Endothelial cell of umbilical vein (primary cell): ENCODE measurements at regions not wholly inside any gene's neighbourhood (a gene's known extent, or its start where the extent isn't known, plus 50 kb on each side); places are given as distances from the start of the nearest gene placed in this dataset.

Experiments
- BruUV-seq: library from RNA; stranded (reverse); fragments of 400-500 nt; replicated peaks from 2 replicates; lab custom pipeline; 2021; lab: Mats Ljungman, UMichigan
- CTCF ChIA-PET: fragments of 300-600, 350-600 bp; sonication (Branson Sonifier 250); formaldehyde crosslinking; loops from one replicate; lab custom pipeline; 2021; ENCODE audit warnings: antibody characterized with exemption, inconsistent platforms; lab: Charles Lee
- POLR2A ChIA-PET: fragments of 300-600, 350-600 bp; sonication (Branson Sonifier 250); formaldehyde crosslinking; loops from one replicate; lab custom pipeline; 2021; ENCODE audit warnings: antibody characterized with exemption, inconsistent platforms; lab: Charles Lee
- DNase-seq: peaks from one replicate; pipeline ENCODE4 v3.0.0-alpha.2; 2011; ENCODE audit warnings: low read depth, low spot score
- FAIRE-seq: peaks from 2 replicates; lab custom pipeline; 2011; peaks lifted over from hg19 to GRCh38; lab: Jason Lieb, UNC
- H2AFZ ChIP-seq: 2 replicates; pipeline ENCODE4 v1.6.0; 2012; ENCODE audit warnings: low read depth, low read length, control low read depth, inconsistent platforms
- H3K27ac ChIP-seq: 2 replicates; pipeline ENCODE4 v1.5.1; 2011; ENCODE audit warnings: low read depth, mild to moderate bottlenecking, control low read depth, low read length, moderate library complexity; ENCODE audit not compliant: insufficient read depth
- H3K27me3 ChIP-seq, 2 experiments: 2 replicates each; pipeline versions ENCODE4 v1.6.0 to v1.6.1; 2011; ENCODE audit warnings: low read length in 2 of 2, mixed read lengths in 1 of 2; ENCODE audit not compliant: control insufficient read depth in 2 of 2, insufficient read depth in 2 of 2
- H3K36me3 ChIP-seq, 2 experiments: 2 replicates in 1 of 2; 3 replicates in 1 of 2; pipeline ENCODE4 v1.5.1; 2011; ENCODE audit warnings: low read length in 2 of 2, mild to moderate bottlenecking in 1 of 2, moderate library complexity in 1 of 2; ENCODE audit not compliant: control insufficient read depth in 2 of 2, insufficient read depth in 2 of 2; ENCODE audit errors: extremely low read depth in 1 of 2
- H3K4me1 ChIP-seq: 3 replicates; pipeline ENCODE4 v1.5.1; 2011; ENCODE audit warnings: mild to moderate bottlenecking, low read length; ENCODE audit not compliant: control insufficient read depth, insufficient read depth; ENCODE audit errors: extremely low read depth
- H3K4me2 ChIP-seq: 2 replicates; pipeline ENCODE4 v1.6.1; 2011; ENCODE audit warnings: low read length, control low read depth, mixed read lengths; ENCODE audit not compliant: insufficient read depth
- H3K4me3 ChIP-seq, 3 experiments: fragments of 200-600 bp in 1 of 3; sonication (generic), shearing (Covaris generic) in 1 of 3; replicated peaks in 1 of 3; 2 replicates each; pipeline ENCODE4 v1.5.1; 2011 to 2016; ENCODE audit warnings: control low read depth in 3 of 3, low read length in 3 of 3, mild to moderate bottlenecking in 2 of 3, inconsistent platforms in 1 of 3, low read depth in 1 of 3, moderate library complexity in 1 of 3; ENCODE audit not compliant: insufficient read depth in 1 of 3
- H3K79me2 ChIP-seq: 2 replicates; pipeline ENCODE4 v1.6.0; 2012; ENCODE audit warnings: low read length, inconsistent platforms; ENCODE audit not compliant: control insufficient read depth, insufficient read depth
- H3K9ac ChIP-seq: replicated peaks from 2 replicates; pipeline ENCODE3; 2011; ENCODE audit warnings: low read length, control low read depth; ENCODE audit not compliant: insufficient read depth; ENCODE audit errors: extremely low read depth
- H3K9me1 ChIP-seq: replicated peaks from 3 replicates; pipeline ENCODE4 v1.6.0; 2011; ENCODE audit warnings: mild to moderate bottlenecking, low read length; ENCODE audit not compliant: control insufficient read depth, insufficient read depth; ENCODE audit errors: extremely low read depth
- H3K9me3 ChIP-seq: replicated peaks from 2 replicates; pipeline ENCODE4 v1.5.1; 2012; ENCODE audit warnings: low read length, inconsistent platforms; ENCODE audit not compliant: control insufficient read depth, insufficient read depth
- H4K20me1 ChIP-seq: replicated peaks from 2 replicates; pipeline ENCODE3; 2011; ENCODE audit warnings: mild to moderate bottlenecking, low read length; ENCODE audit not compliant: control insufficient read depth, insufficient read depth; ENCODE audit errors: extremely low read depth
- EZH2 ChIP-seq: IDR thresholded peaks from 2 replicates; pipeline ENCODE4 v1.6.1; 2012; ENCODE audit warnings: borderline replicate concordance, low read depth, mild to moderate bottlenecking, moderate library complexity, low read length, inconsistent platforms; ENCODE audit not compliant: severe bottlenecking
- FOS ChIP-seq: IDR thresholded peaks from 2 replicates; pipeline ENCODE4 v1.6.1; 2011; ENCODE audit warnings: mild to moderate bottlenecking, low read length, moderate library complexity, borderline replicate concordance; ENCODE audit not compliant: insufficient read depth
- GATA2 ChIP-seq: IDR thresholded peaks from 2 replicates; pipeline ENCODE4 v1.7.0; 2011; ENCODE audit warnings: low read depth, mild to moderate bottlenecking, moderate library complexity, mixed read lengths, low read length; ENCODE audit not compliant: insufficient read length, insufficient read depth
- JUN ChIP-seq: IDR thresholded peaks from 2 replicates; pipeline ENCODE4 v1.6.1; 2011; ENCODE audit warnings: borderline replicate concordance, low read depth; ENCODE audit not compliant: insufficient read length, insufficient read depth
- MYC ChIP-seq: IDR thresholded peaks from one replicate; pipeline ENCODE4 v1.6.1; 2011; ENCODE audit warnings: mild to moderate bottlenecking, low read depth, low read length
- POLR2A ChIP-seq: IDR thresholded peaks from 2 replicates; pipeline ENCODE4 v1.6.1; 2012; ENCODE audit warnings: low read depth, mild to moderate bottlenecking, control low read depth, low read length
- POLR2AphosphoS5 ChIP-seq: IDR thresholded peaks from 2 replicates; pipeline ENCODE4 v1.6.1; 2012; ENCODE audit warnings: low read depth, mild to moderate bottlenecking, control low read depth, low read length, moderate library complexity; ENCODE audit not compliant: insufficient read depth
- dilution Hi-C: fragments of 300-500 bp; cut with MboI; formaldehyde crosslinking; loops from one replicate; pipeline ENCODE4 v1.15.0; 2019; ENCODE audit warnings: low sequenced_read_pairs; ENCODE audit not compliant: extremely low pct_ligation_motif_present
- intact Hi-C: fragments of 100-400 bp; cut with micrococcal nuclease; formaldehyde crosslinking; loops from one replicate; pipeline ENCODE4 v1.10.0; 2022
- TF ChIP-seq, protein P1 (sequence below), 2 donors: IDR thresholded peaks; 1 replicate in 1 of 2; 2 replicates in 1 of 2; pipeline ENCODE4 v1.5.1; 2011; ENCODE audit warnings: low read length in 2 of 2, mild to moderate bottlenecking in 2 of 2, moderate library complexity in 2 of 2, control low read depth in 1 of 2, inconsistent platforms in 1 of 2, low read depth in 1 of 2; ENCODE audit not compliant: insufficient read depth in 1 of 2; ENCODE audit errors: extremely low read depth in 1 of 2

DNA sequence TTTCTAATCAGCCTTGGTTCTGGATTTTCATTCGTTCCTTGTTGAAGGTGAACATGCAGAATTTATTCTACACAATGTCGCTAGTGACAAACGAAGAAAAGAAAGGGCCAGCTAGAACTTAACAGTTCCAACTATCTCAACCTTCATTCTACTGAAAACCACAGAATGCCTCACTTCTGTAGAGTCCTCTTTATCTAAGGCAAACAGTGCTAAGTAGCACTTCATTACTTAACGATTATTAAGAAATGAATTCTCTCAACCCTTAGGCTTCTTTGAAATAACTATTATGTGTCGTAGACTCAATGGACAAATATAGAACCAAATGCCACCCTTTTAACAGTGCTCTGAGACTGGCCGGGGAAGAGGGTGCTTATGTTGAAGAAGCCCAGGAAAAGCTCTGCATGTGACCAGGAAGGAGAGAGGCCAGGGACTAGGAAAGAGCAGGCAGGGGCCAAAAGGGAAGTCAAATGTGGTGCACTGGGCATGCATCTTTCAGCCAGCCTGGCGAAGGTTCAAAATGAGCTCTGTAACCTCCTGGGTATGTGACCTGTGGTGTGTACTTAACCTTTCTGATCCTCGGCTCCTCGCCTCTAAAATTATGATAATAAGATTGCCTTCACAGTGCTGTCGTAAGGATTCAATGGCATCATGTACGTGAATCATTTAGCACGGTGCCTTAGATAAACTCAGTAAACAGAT lies 55.4 kb upstream of the BMP2 start:
- no peaks in the 10 kb centered on the region for H3K79me2 ChIP-seq
- intact Hi-C loops, result loop anchor here (1.0 kb wide), 1 partner anchor 8 kb away; no protein-coding TSS in a partner anchor
- H3K4me1 ChIP-seq, result peaks cover 42% of the 10 kb centered on the region
- H3K9me3 ChIP-seq, result no peaks in the 10 kb centered on the region
- ChIA-PET CTCF (interaction anchor here (1.3 kb wide), 1 partner anchor 11 kb away, joined by 3 read pairs; no protein-coding TSS in a partner anchor), POLR2A (no interaction called here)
- H3K36me3 ChIP-seq, result no peaks in the 10 kb centered on the region
- peak overlapping the region; percentile 30 for H3K4me2 ChIP-seq
- no peak overlapping the region for H3K9ac ChIP-seq
- no TSS peak for BruUV-seq
- H3K27me3 ChIP-seq, result no peaks in the 10 kb centered on the region
- DNase-seq (peak; percentile 42), FAIRE-seq (peak; percentile 86)
- H2AFZ ChIP-seq, result peak overlapping the region; percentile 2
- H4K20me1 ChIP-seq, result no peaks in the 10 kb centered on the region
- H3K9me1 ChIP-seq, result no peaks in the 10 kb centered on the region
- peak overlapping the region; percentile 34 for H3K27ac ChIP-seq
- no peak overlapping the region for H3K4me3 ChIP-seq
- dilution Hi-C loops, result no loop called here
- TF ChIP-seq FOS, result no peak
- peak; percentile 57 for TF ChIP-seq GATA2
- no peak for TF ChIP-seq EZH2
- TF ChIP-seq JUN, result peak; percentile 4
- no peak for TF ChIP-seq POLR2A
- no peak for TF ChIP-seq MYC
- TF ChIP-seq, protein P1, sequence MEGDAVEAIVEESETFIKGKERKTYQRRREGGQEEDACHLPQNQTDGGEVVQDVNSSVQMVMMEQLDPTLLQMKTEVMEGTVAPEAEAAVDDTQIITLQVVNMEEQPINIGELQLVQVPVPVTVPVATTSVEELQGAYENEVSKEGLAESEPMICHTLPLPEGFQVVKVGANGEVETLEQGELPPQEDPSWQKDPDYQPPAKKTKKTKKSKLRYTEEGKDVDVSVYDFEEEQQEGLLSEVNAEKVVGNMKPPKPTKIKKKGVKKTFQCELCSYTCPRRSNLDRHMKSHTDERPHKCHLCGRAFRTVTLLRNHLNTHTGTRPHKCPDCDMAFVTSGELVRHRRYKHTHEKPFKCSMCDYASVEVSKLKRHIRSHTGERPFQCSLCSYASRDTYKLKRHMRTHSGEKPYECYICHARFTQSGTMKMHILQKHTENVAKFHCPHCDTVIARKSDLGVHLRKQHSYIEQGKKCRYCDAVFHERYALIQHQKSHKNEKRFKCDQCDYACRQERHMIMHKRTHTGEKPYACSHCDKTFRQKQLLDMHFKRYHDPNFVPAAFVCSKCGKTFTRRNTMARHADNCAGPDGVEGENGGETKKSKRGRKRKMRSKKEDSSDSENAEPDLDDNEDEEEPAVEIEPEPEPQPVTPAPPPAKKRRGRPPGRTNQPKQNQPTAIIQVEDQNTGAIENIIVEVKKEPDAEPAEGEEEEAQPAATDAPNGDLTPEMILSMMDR (IDR thresholded peaks at IDR 0.05; ENCODE audit: extremely low read depth in 1 of 2, insufficient read depth in 1 of 2, low read depth in 1 of 2, low read length in 2 of 2), result no peak
- TF ChIP-seq POLR2AphosphoS5, result peak; percentile 61
